ENCODE measurements at regions not wholly inside any gene's neighbourhood (a gene's known extent, or its start where the extent isn't known, plus 50 kb on each side); places are given as distances from the start of the nearest gene placed in this dataset.
A peak's percentile ranks its signal among the peaks of the same experiment; 100 is the strongest.
"Not testable (repeated sequence)": the region's sequence is repeated elsewhere in the genome, so short reads cannot be mapped to it uniquely, and the experiment has no call there.

DNA sequence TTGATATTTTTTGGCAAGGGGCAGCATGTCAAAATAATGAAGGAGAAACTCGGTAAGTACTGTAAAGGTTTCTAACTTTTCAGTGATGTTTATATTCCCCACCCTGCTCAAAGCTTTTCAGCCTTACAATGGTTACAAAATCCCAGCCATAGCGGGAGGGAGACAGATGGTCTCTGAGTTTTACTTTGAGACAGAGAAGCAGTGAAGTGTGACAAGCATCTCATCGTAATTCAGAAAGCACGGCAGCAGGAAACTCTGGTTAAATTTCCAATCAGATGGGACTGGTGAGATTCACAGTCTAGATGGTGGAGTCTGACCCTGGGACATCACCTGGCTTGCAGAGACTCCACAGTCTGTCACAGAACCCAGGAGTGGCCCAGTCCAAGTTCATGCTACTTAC lies 448.0 kb upstream of the AMELY start:
- H3K4me3 ChIP-seq = no peak overlapping the region
- H3K27ac ChIP-seq = no peak overlapping the region

DNA sequence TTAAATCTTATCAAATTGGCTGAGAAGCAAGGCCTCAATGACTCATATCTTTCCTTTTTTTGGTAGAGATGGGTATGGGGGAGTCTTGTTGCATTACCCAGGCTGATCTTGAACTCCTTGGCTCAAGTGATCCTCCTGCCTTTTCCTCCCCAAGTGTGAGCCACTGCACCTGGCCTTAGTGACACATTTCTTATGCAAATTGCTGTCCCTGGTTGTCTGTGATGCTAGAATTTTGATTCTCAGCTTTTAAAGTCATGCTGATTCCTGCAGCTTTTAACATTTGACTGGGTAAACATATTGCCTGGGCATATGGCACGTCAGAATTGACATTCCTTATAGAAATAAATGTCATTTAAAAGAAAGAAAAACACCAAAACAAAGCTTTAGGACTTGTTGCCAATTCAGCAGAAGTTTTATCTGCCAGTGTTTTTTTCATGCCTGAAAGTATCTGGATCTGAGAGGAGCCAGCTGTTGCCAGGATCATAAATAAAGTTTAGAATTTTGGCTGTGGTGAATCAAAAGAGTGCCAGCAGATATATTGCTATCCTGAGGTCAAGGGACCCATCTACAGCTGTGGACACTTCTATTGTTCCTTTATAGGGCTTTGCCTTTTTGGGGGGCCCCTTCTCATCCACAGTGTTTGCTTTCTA lies 446.7 kb upstream of the AMELY start:
- no peak for TF ChIP-seq POLR2A (IDR thresholded peaks at IDR 0.05)
- H3K4me3 ChIP-seq = no peak overlapping the region

More for the DNA sequence above, 448.0 kb upstream of the AMELY start:
- Histone ChIP-seq H3K9me3 (no peaks in the 10 kb centered on the region), H3K4me1 (no peaks in the 10 kb centered on the region), H3K27me3 (no peaks in the 10 kb centered on the region), H3K36me3 (no peaks in the 10 kb centered on the region)
- DNase-seq = no peak
- TF ChIP-seq, protein P1, sequence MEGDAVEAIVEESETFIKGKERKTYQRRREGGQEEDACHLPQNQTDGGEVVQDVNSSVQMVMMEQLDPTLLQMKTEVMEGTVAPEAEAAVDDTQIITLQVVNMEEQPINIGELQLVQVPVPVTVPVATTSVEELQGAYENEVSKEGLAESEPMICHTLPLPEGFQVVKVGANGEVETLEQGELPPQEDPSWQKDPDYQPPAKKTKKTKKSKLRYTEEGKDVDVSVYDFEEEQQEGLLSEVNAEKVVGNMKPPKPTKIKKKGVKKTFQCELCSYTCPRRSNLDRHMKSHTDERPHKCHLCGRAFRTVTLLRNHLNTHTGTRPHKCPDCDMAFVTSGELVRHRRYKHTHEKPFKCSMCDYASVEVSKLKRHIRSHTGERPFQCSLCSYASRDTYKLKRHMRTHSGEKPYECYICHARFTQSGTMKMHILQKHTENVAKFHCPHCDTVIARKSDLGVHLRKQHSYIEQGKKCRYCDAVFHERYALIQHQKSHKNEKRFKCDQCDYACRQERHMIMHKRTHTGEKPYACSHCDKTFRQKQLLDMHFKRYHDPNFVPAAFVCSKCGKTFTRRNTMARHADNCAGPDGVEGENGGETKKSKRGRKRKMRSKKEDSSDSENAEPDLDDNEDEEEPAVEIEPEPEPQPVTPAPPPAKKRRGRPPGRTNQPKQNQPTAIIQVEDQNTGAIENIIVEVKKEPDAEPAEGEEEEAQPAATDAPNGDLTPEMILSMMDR (IDR thresholded peaks at IDR 0.05) = no peak

DNA sequence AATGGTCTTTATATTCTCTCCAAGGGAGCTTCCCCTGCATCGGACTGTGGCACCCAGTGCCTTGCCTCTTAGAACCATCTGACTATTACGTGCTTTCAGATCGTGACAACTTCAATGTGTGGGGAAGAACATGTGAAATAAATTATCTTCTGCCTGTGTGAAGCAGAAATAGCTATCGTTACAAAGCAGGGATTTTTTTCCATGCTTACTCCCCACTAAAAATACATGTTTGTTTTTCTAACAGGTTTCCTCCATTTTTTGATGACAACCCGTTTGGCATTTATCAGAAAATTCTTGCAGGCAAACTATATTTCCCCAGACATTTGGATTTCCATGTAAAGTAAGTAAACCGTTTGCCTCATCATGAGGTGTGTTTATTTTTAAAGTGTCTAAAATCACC lies 444.3 kb upstream of the AMELY start:
- H3K4me1 ChIP-seq, H3K36me3 ChIP-seq, H3K27me3 ChIP-seq, DNase-seq, H3K27ac ChIP-seq, H3K4me3 ChIP-seq, H3K9me3 ChIP-seq: not testable (repeated sequence)

More for the DNA sequence above, 446.7 kb upstream of the AMELY start:
- H3K9me3 ChIP-seq = no peaks in the 10 kb centered on the region
- no peaks in the 10 kb centered on the region for H3K36me3 ChIP-seq
- no peaks in the 10 kb centered on the region for H3K4me1 ChIP-seq
- H3K27me3 ChIP-seq = no peaks in the 10 kb centered on the region
- no peak for DNase-seq
- H3K27ac ChIP-seq = no peak overlapping the region

DNA sequence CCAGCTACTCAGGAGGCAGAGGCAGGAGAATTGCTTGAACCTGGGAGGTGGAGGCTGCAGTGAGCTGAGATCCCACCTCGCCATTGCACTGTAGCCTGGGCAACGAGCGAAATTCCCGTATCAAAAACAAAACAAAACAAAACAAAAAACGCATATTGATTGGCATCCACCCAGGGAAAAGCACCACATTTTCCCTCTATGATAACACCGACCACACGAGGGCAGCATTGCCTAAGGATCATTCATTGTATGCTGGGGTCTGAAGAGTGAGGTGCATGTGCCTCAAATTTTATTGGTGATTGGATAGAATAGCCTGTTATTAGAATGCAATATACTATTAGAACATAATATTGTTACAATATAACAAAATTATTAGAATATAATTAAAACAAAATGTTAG lies 433.1 kb upstream of the AMELY start:
- H3K4me1 ChIP-seq = no peaks in the 10 kb centered on the region
- TF ChIP-seq, protein P1 (IDR thresholded peaks at IDR 0.05) = peak in 3 of 6 experiments; percentile 54 to 71 (median 62)
- no peak for TF ChIP-seq POLR2A (IDR thresholded peaks at IDR 0.05)
- no peaks in the 10 kb centered on the region for H3K27me3 ChIP-seq
- H3K4me3 ChIP-seq = no peak overlapping the region
- H3K36me3 ChIP-seq = no peaks in the 10 kb centered on the region
- peak in 1 of 3 donors; percentile 50 for DNase-seq
- H3K27ac ChIP-seq = no peak overlapping the region
- H3K9me3 ChIP-seq = no peaks in the 10 kb centered on the region

DNA sequence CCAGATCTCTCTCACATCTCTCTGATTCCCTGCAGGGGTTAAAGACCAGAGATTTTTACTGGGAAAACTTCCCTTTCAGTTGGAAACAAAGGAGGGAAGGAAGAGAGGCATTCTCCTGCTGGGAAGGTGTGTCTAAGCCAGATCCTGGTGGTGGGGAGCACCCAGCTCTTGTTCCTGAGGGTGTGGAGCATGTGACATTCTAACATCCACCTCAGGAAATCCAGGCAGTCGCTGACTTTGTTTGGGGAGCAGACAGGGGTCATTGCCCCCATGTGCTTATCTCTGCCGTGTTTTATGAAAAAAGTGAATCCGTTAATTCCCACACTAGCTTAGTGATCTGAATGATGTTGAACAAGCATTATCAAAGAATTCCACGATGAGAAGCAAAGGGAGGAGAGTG lies 431.7 kb upstream of the AMELY start:
- Histone ChIP-seq H3K4me3 (no peak overlapping the region), H3K36me3 (no peaks in the 10 kb centered on the region), H3K27me3 (no peaks in the 10 kb centered on the region), H3K4me1 (no peaks in the 10 kb centered on the region), H3K27ac (no peak overlapping the region), H3K9me3 (no peaks in the 10 kb centered on the region)
- no peak for TF ChIP-seq POLR2A (IDR thresholded peaks at IDR 0.05)
- TF ChIP-seq, protein P1 (IDR thresholded peaks at IDR 0.05) = no peak
- DNase-seq = no peak

DNA sequence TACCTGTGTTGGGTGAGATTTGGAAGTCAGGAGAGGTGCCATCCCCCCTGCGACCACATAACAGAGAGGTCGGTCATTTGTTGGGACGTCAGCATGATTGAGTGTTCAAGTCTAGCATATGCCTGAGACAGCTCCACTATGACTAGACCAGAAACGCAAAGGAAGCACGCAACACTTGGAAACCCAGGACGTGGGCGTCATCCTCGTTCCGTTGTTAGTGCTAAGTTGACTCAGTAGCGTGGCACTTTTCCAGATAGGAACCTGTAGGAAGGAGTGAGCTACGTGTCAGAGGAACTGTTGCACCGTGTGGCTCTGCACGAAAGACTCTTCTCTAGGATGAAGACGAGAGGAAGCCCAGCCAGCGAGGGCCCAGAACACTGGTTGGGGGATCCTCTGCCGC lies 431.2 kb upstream of the AMELY start:
- not testable (repeated sequence) for H3K4me1 ChIP-seq, H3K9me3 ChIP-seq, DNase-seq, H3K27me3 ChIP-seq, H3K4me3 ChIP-seq, H3K36me3 ChIP-seq, H3K27ac ChIP-seq

DNA sequence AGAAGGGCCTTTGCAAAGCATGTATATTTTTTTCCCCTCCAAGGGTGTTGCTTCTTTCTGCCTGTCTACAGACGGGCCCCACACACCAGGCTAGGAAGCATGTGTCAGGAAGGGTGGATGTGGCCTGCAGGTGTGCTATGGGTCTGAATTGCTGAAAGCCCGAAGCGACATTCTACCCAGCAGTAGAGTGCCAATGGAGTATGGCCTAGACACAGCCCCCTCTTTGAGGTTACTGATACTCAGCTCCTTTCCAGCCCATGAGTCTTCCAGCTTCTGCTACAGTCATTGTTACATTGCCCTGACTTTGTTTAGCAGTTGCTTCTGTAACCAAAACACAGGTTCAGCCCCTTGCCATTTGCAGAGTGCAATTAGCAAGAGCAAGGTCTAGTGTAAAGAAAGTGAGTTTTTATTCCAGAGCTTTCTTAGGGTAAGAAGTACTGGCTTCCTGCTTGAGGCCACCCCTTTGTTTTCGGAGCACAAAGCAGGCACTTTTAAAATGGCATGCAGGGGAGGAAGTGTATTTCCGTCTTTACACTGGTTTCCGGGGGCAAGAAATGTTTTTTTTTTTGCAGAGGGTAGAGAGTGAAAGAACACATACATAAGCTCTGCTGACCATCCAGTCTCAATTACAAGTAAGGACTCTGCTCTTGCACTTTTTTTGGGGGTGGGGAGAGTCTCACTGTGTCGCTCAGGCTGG lies 428.0 kb upstream of the AMELY start:
- DNase-seq = no peak
- no peaks in the 10 kb centered on the region for H3K27me3 ChIP-seq
- no peaks in the 10 kb centered on the region for H3K9me3 ChIP-seq
- no peak overlapping the region for H3K4me3 ChIP-seq
- TF ChIP-seq, protein P1 (IDR thresholded peaks at IDR 0.05) = no peak
- TF ChIP-seq POLR2A (IDR thresholded peaks at IDR 0.05) = no peak
- no peaks in the 10 kb centered on the region for H3K4me1 ChIP-seq
- H3K36me3 ChIP-seq = no peaks in the 10 kb centered on the region
- H3K27ac ChIP-seq = peak overlapping the region in 1 of 4 donors; percentile 3
